Fibroblast of lung (primary cell): ENCODE measurements at regions not wholly inside any gene's neighbourhood (a gene's known extent, or its start where the extent isn't known, plus 50 kb on each side); places are given as distances from the start of the nearest gene placed in this dataset.

ENCODE experiments used
- DNase-seq, 2 donors: peaks; one replicate each; pipeline versions ENCODE4 v3.0.0 to v3.0.0-alpha.2; 2010; ENCODE audit warnings: low read depth in 2 of 2
- H2AFZ ChIP-seq: 2 replicates; pipeline ENCODE4 v1.5.1; 2012; ENCODE audit warnings: low read length, control low read depth, inconsistent platforms
- H3K27ac ChIP-seq: 2 replicates; pipeline ENCODE4 v1.5.1; 2011; ENCODE audit warnings: low read length, control low read depth; ENCODE audit not compliant: insufficient read depth
- H3K27me3 ChIP-seq: 2 replicates; pipeline ENCODE4 v1.5.1; 2011; ENCODE audit warnings: mild to moderate bottlenecking, low read length; ENCODE audit not compliant: control insufficient read depth, insufficient read depth
- H3K36me3 ChIP-seq: 2 replicates; pipeline ENCODE4 v1.5.1; 2011; ENCODE audit warnings: low read length; ENCODE audit not compliant: control insufficient read depth, insufficient read depth
- H3K4me1 ChIP-seq: 2 replicates; pipeline ENCODE4 v1.5.1; 2011; ENCODE audit warnings: low read length; ENCODE audit not compliant: control insufficient read depth, insufficient read depth; ENCODE audit errors: extremely low read depth
- H3K4me2 ChIP-seq: 2 replicates; pipeline ENCODE4 v1.5.1; 2011; ENCODE audit warnings: low read length, control low read depth; ENCODE audit not compliant: insufficient read depth; ENCODE audit errors: extremely low read depth
- H3K4me3 ChIP-seq, 4 experiments: fragments of 200-600 bp in 1 of 4; sonication (generic) in 1 of 4; replicated peaks in 1 of 4; 2 replicates each; pipeline ENCODE4 v1.5.1; 2011 to 2016; ENCODE audit warnings: low read length in 4 of 4, low read depth in 3 of 4, mild to moderate bottlenecking in 3 of 4, control low read depth in 2 of 4, inconsistent platforms in 1 of 4, mixed read lengths in 1 of 4; ENCODE audit not compliant: insufficient read depth in 1 of 4; ENCODE audit errors: control extremely low read depth in 1 of 4
- H3K79me2 ChIP-seq: 2 replicates; pipeline ENCODE4 v1.5.1; 2012; ENCODE audit warnings: mild to moderate bottlenecking, low read length, inconsistent platforms; ENCODE audit not compliant: control insufficient read depth, insufficient read depth
- H3K9ac ChIP-seq: 2 replicates; pipeline ENCODE4 v1.5.1; 2011; ENCODE audit warnings: mild to moderate bottlenecking, low read length, control low read depth; ENCODE audit not compliant: insufficient read depth
- H3K9me3 ChIP-seq: 2 replicates; pipeline ENCODE4 v1.5.1; 2012; ENCODE audit warnings: low read depth, low read length; ENCODE audit not compliant: control insufficient read depth, insufficient read depth
- H4K20me1 ChIP-seq: 2 replicates; pipeline ENCODE4 v1.5.1; 2011; ENCODE audit warnings: low read length; ENCODE audit not compliant: control insufficient read depth, insufficient read depth; ENCODE audit errors: extremely low read depth
- EZH2 ChIP-seq: IDR thresholded peaks from 2 replicates; pipeline ENCODE4 v1.5.1; 2012; ENCODE audit warnings: low read length, control low read depth, mild to moderate bottlenecking; ENCODE audit errors: missing control alignments
- TF ChIP-seq, protein P1 (sequence below), 2 donors: IDR thresholded peaks in 1 of 2; conservative IDR thresholded peaks in 1 of 2; 1 replicate in 1 of 2; 2 replicates in 1 of 2; pipeline ENCODE4 v1.5.1; 2011 to 2012; ENCODE audit warnings: low read length in 2 of 2, control low read depth in 1 of 2, inconsistent platforms in 1 of 2, low read depth in 1 of 2, mild to moderate bottlenecking in 1 of 2

DNA sequence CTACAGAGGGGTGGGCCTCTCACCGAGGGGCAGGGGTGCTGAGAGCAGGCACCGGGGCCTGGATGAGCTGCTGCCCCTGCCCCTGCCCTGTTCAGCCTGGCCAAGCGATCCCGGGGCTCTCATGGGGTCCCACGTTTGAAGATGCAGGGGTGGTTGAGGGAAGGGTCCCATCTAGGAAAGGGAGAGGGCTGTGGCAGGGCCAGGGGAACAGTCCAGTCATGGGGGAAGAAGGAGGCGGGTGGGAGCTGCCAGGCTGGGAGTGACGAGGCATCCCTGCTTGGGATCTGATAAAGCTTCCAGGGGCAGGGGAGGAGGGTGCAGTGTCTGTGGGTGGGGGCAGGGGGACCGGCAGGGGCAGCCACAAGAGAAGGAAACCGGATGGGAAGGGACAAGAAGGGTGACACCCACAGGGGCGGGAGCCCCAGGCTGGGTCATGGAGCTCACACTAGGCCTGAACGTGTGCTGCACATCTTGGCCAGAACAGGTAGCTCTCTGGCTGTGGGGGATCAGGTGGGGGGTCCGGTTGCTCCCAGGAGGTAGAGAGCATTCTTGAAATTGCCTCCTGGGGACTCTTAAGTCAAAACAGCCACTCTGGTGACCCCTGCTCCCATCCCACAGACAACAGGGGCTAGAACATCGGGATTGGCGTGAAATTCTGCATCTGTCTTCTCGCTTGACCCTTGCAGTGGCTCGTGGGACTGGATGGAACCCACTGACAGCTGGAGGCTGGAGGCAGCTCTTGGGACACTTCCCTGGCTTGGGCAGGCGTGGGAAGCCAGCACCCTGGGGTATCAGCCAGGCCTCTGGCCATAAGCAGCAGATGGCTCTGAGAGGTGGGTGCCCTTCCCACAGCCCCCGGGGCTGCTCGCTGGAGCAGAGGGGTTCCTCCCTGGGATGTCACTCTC lies 58.0 kb upstream of the GATA5 start:
- Histone ChIP-seq H3K9me3 (no peaks in the 10 kb centered on the region), H3K36me3 (no peaks in the 10 kb centered on the region), H4K20me1 (no peaks in the 10 kb centered on the region), H3K4me1 (no peaks in the 10 kb centered on the region), H3K4me2 (no peak overlapping the region), H3K4me3 (no peak overlapping the region), H3K27me3 (no peaks in the 10 kb centered on the region), H3K79me2 (no peaks in the 10 kb centered on the region), H3K9ac (no peak overlapping the region), H3K27ac (no peak overlapping the region), H2AFZ (no peak overlapping the region)
- TF ChIP-seq EZH2: no peak
- TF ChIP-seq, protein P1, sequence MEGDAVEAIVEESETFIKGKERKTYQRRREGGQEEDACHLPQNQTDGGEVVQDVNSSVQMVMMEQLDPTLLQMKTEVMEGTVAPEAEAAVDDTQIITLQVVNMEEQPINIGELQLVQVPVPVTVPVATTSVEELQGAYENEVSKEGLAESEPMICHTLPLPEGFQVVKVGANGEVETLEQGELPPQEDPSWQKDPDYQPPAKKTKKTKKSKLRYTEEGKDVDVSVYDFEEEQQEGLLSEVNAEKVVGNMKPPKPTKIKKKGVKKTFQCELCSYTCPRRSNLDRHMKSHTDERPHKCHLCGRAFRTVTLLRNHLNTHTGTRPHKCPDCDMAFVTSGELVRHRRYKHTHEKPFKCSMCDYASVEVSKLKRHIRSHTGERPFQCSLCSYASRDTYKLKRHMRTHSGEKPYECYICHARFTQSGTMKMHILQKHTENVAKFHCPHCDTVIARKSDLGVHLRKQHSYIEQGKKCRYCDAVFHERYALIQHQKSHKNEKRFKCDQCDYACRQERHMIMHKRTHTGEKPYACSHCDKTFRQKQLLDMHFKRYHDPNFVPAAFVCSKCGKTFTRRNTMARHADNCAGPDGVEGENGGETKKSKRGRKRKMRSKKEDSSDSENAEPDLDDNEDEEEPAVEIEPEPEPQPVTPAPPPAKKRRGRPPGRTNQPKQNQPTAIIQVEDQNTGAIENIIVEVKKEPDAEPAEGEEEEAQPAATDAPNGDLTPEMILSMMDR (conservative IDR thresholded peaks at IDR 0.05 in 1 of 2, IDR thresholded peaks at IDR 0.05 in 1 of 2; ENCODE audit: low read depth in 1 of 2, low read length in 2 of 2): no peak
- DNase-seq: no peak

DNA sequence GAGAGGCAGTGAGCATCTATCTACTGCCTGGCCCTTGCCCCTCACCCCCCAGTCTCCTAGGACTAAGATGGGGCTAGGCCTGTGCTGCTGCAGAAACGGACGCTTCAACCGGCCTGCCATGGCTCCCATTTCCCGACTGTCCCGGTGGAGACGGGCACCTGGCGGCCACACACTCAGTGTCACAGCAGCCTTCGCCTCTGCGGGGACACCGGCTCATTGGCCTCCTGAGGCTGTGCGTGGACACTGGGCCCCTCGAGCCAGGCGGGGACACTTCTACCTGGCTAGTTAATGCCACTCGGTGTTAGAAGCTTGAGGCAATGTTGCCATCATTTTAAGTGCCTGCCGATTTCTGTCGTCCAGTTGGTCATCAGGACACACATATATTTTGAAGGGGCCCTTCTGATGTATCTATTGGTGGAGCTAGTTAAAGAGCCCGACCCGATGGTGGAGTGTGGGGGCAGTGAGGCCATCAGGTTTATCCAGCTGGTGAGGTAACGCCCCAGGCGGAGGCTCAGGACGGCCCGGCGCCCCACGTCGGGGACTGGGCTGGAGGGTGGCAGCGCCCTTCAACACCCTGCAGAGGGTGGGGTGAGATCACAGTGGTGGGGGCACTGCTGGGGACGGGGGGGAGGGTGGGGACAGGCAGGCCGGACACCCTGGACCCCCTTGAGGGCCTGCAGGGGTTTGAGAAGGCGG lies 58.9 kb upstream of the GATA5 start:
- no peaks in the 10 kb centered on the region for H3K36me3 ChIP-seq
- TF ChIP-seq, protein P1 (conservative IDR thresholded peaks at IDR 0.05 in 1 of 2, IDR thresholded peaks at IDR 0.05 in 1 of 2; ENCODE audit: low read depth in 1 of 2, low read length in 2 of 2): no peak
- no peak for TF ChIP-seq EZH2
- no peak overlapping the region for H2AFZ ChIP-seq
- no peaks in the 10 kb centered on the region for H3K4me1 ChIP-seq
- no peaks in the 10 kb centered on the region for H3K27me3 ChIP-seq
- no peaks in the 10 kb centered on the region for H4K20me1 ChIP-seq
- no peaks in the 10 kb centered on the region for H3K79me2 ChIP-seq
- H3K9ac ChIP-seq: no peak overlapping the region
- no peak overlapping the region for H3K4me2 ChIP-seq
- H3K4me3 ChIP-seq: no peak overlapping the region
- H3K27ac ChIP-seq: no peak overlapping the region
- no peak for DNase-seq
- no peaks in the 10 kb centered on the region for H3K9me3 ChIP-seq

DNA sequence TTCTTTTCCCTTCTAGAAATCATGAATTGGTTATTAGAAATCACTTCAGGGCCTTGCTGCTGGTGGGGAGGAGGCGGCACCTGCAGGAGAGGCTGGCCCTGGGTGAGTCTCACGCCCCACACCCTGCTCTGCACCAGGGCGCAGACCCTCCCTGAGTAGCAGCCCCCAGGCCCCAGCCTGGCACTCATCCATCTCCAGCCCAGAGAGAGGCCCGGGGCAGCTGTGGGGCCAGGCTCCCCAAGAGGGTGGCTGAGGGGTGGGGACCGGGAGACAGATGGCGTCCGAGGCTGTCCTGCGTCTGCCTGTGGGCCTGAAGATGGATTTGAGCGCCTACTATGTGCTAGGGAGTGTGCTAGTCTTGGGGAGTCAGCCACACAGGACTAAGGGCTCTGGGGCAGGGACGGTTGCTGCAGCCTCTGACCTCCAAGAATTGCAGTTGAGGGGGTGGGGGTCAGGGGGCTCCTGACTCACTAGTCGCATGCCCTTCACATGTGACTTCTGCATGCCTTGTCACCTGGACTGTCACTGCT lies 59.6 kb upstream of the GATA5 start:
- Histone ChIP-seq H3K27ac (no peak overlapping the region), H2AFZ (no peak overlapping the region), H3K4me1 (no peaks in the 10 kb centered on the region), H3K9ac (no peak overlapping the region), H3K79me2 (no peaks in the 10 kb centered on the region), H3K36me3 (no peaks in the 10 kb centered on the region), H3K27me3 (no peaks in the 10 kb centered on the region), H3K4me2 (no peak overlapping the region), H3K9me3 (no peaks in the 10 kb centered on the region), H4K20me1 (no peaks in the 10 kb centered on the region), H3K4me3 (no peak overlapping the region)
- no peak for DNase-seq
- TF ChIP-seq, protein P1 (conservative IDR thresholded peaks at IDR 0.05 in 1 of 2, IDR thresholded peaks at IDR 0.05 in 1 of 2; ENCODE audit: low read depth in 1 of 2, low read length in 2 of 2): no peak
- TF ChIP-seq EZH2: no peak
